H1 (cell line): ENCODE measurements at regions not wholly inside any gene's neighbourhood (a gene's known extent, or its start where the extent isn't known, plus 50 kb on each side); places are given as distances from the start of the nearest gene placed in this dataset.

Experiments used
- CTCF ChIA-PET: fragments of 300-600 bp; sonication (Branson Sonifier 250); formaldehyde crosslinking; loops from one replicate; lab custom pipeline; 2021; ENCODE audit not compliant: partially characterized antibody; lab: Charles Lee
- POLR2A ChIA-PET: fragments of 300-600 bp; sonication (Branson Sonifier 250); formaldehyde crosslinking; loops from one replicate; lab custom pipeline; 2021; ENCODE audit warnings: inconsistent platforms; ENCODE audit not compliant: partially characterized antibody; lab: Charles Lee
- DNase-seq, 2 experiments: peaks; one replicate each; pipeline versions ENCODE4 v3.0.0 to v3.0.0-alpha.2; 2010 to 2022; ENCODE audit warnings: low spot score in 2 of 2, low read depth in 1 of 2, mixed read lengths in 1 of 2
- FAIRE-seq: peaks from 2 replicates; lab custom pipeline; 2011; peaks lifted over from hg19 to GRCh38; lab: Jason Lieb, UNC
- H2AFZ ChIP-seq: 2 replicates; pipeline ENCODE4 v1.8.1; 2012; ENCODE audit warnings: low read length, inconsistent platforms
- H2AK5ac ChIP-seq: 2 replicates; pipeline ENCODE4 v1.6.1; 2013; ENCODE audit warnings: low read depth, low read length
- H2BK120ac ChIP-seq: replicated peaks from 2 replicates; pipeline ENCODE3; 2013; ENCODE audit warnings: low read depth, low read length, inconsistent platforms
- H2BK12ac ChIP-seq: 2 replicates; pipeline ENCODE4 v1.6.1; 2013; ENCODE audit warnings: low read depth, low read length
- H2BK15ac ChIP-seq: 2 replicates; pipeline ENCODE4 v1.6.1; 2013; ENCODE audit warnings: low read length
- H2BK20ac ChIP-seq: 2 replicates; pipeline ENCODE4 v1.6.1; 2013; ENCODE audit warnings: low read length
- H2BK5ac ChIP-seq: 2 replicates; pipeline ENCODE4 v1.6.1; 2013; ENCODE audit warnings: low read depth, low read length
- H3K14ac ChIP-seq: 2 replicates; pipeline ENCODE4 v1.6.1; 2013; ENCODE audit warnings: inconsistent platforms; ENCODE audit not compliant: insufficient read length
- H3K18ac ChIP-seq: 2 replicates; pipeline ENCODE4 v1.6.1; 2013; ENCODE audit warnings: low read length; ENCODE audit errors: extremely low read depth
- H3K23ac ChIP-seq: 2 replicates; pipeline ENCODE4 v1.6.1; 2013; ENCODE audit warnings: inconsistent platforms; ENCODE audit not compliant: insufficient read length
- H3K23me2 ChIP-seq: 2 replicates; pipeline ENCODE4 v1.6.1; 2013; ENCODE audit warnings: low read depth, low read length
- H3K27ac ChIP-seq: 2 replicates; pipeline ENCODE4 v1.6.1; 2011; ENCODE audit warnings: low read depth, low read length, inconsistent platforms
- H3K27me3 ChIP-seq, 4 experiments: replicated peaks in 1 of 4; 1 replicate in 1 of 4; 2 replicates in 3 of 4; pipeline versions ENCODE4 v1.6.1 to v1.8.1; 2011 to 2013; ENCODE audit warnings: low read length in 3 of 4, mild to moderate bottlenecking in 3 of 4, inconsistent platforms in 2 of 4, mixed read lengths in 2 of 4, moderate library complexity in 1 of 4; ENCODE audit not compliant: control insufficient read depth in 3 of 4, insufficient read depth in 3 of 4; ENCODE audit errors: extremely low read depth in 1 of 4
- H3K36me3 ChIP-seq, 4 experiments: 2 replicates each; pipeline versions ENCODE4 v1.6.1 to v1.8.1; 2011 to 2013; ENCODE audit warnings: mild to moderate bottlenecking in 4 of 4, low read length in 3 of 4, moderate library complexity in 2 of 4, control low read depth in 1 of 4, inconsistent platforms in 1 of 4; ENCODE audit not compliant: insufficient read depth in 4 of 4, control insufficient read depth in 2 of 4
- H3K4ac ChIP-seq: replicated peaks from 2 replicates; pipeline ENCODE3; 2013; ENCODE audit warnings: low read length, low read depth, mixed read lengths, inconsistent platforms; ENCODE audit not compliant: insufficient read length
- H3K4me1 ChIP-seq, 4 experiments: replicated peaks in 1 of 4; 1 replicate in 1 of 4; 2 replicates in 3 of 4; pipeline versions ENCODE4 v1.6.1 to v1.8.1; 2011 to 2013; ENCODE audit warnings: low read length in 3 of 4, inconsistent platforms in 2 of 4, mixed read lengths in 1 of 4; ENCODE audit not compliant: insufficient read depth in 4 of 4, control insufficient read depth in 3 of 4
- H3K4me2 ChIP-seq, 2 experiments: 2 replicates each; pipeline versions ENCODE4 v1.6.1 to v1.8.1; 2011 to 2013; ENCODE audit warnings: low read depth in 2 of 2, low read length in 2 of 2, control low read depth in 1 of 2, inconsistent platforms in 1 of 2, mild to moderate bottlenecking in 1 of 2; ENCODE audit not compliant: insufficient read depth in 1 of 2
- H3K4me3 ChIP-seq, 4 experiments: fragments of 200-600, 300-600 bp in 1 of 4; sonication (generic), shearing (Covaris generic), sonication (Bioruptor Twin) in 1 of 4; 2 replicates each; pipeline versions ENCODE4 v1.5.1 to v1.8.1; 2011 to 2016; ENCODE audit warnings: low read length in 4 of 4, low read depth in 3 of 4, control low read depth in 2 of 4, inconsistent platforms in 2 of 4, mild to moderate bottlenecking in 2 of 4, mixed read lengths in 1 of 4, moderate library complexity in 1 of 4; ENCODE audit not compliant: insufficient read depth in 2 of 4; ENCODE audit errors: extremely low read depth in 1 of 4
- H3K56ac ChIP-seq: replicated peaks from 2 replicates; pipeline ENCODE3; 2013; ENCODE audit warnings: low read depth, mild to moderate bottlenecking, mixed read lengths, low read length, inconsistent platforms; ENCODE audit not compliant: insufficient read length
- H3K79me1 ChIP-seq: 2 replicates; pipeline ENCODE4 v1.6.1; 2013; ENCODE audit warnings: low read depth, low read length, control low read depth
- H3K79me2 ChIP-seq, 2 experiments: 2 replicates each; pipeline versions ENCODE4 v1.6.1 to v1.8.1; 2012 to 2013; ENCODE audit warnings: low read length in 2 of 2, mild to moderate bottlenecking in 2 of 2, inconsistent platforms in 1 of 2; ENCODE audit not compliant: insufficient read depth in 2 of 2, control insufficient read depth in 1 of 2
- H3K9ac ChIP-seq, 4 experiments: replicated peaks in 1 of 4; 1 replicate in 1 of 4; 2 replicates in 3 of 4; pipeline versions ENCODE4 v1.6.1 to v1.8.1; 2011 to 2013; ENCODE audit warnings: low read depth in 3 of 4, low read length in 3 of 4, control low read depth in 2 of 4, mild to moderate bottlenecking in 2 of 4, moderate library complexity in 2 of 4, inconsistent platforms in 1 of 4; ENCODE audit errors: extremely low read depth in 1 of 4
- H3K9me3 ChIP-seq, 2 experiments: 2 replicates each; pipeline versions ENCODE4 v1.6.1 to v1.8.1; 2012 to 2013; ENCODE audit warnings: mild to moderate bottlenecking in 2 of 2, moderate library complexity in 2 of 2, control low read depth in 1 of 2, inconsistent platforms in 1 of 2, low read depth in 1 of 2, low read length in 1 of 2, mixed read lengths in 1 of 2; ENCODE audit not compliant: insufficient read depth in 2 of 2
- H4K20me1 ChIP-seq, 2 experiments: replicated peaks in 1 of 2; 2 replicates each; pipeline versions ENCODE3 to v1.8.1; 2011 to 2013; ENCODE audit warnings: inconsistent platforms in 2 of 2, low read length in 2 of 2, mild to moderate bottlenecking in 1 of 2; ENCODE audit not compliant: insufficient read depth in 2 of 2, control insufficient read depth in 1 of 2
- H4K5ac ChIP-seq: 2 replicates; pipeline ENCODE4 v1.6.1; 2013; ENCODE audit warnings: low read length, low read depth, mixed read lengths, inconsistent platforms; ENCODE audit not compliant: insufficient read length
- H4K8ac ChIP-seq: 2 replicates; pipeline ENCODE4 v1.8.0; 2013; ENCODE audit warnings: mild to moderate bottlenecking, moderate library complexity, low read length, inconsistent platforms; ENCODE audit not compliant: insufficient read depth; ENCODE audit errors: extremely low read depth
- H4K91ac ChIP-seq: replicated peaks from 2 replicates; pipeline ENCODE3; 2013; ENCODE audit warnings: low read length, mixed read lengths, inconsistent platforms; ENCODE audit not compliant: insufficient read length
- CHD2 ChIP-seq: IDR thresholded peaks from 2 replicates; pipeline ENCODE4 v1.6.1; 2012; ENCODE audit warnings: low read length, improper control_type of control experiment
- CTBP2 ChIP-seq: IDR thresholded peaks from 2 replicates; pipeline ENCODE4 v1.7.0; 2011; ENCODE audit warnings: borderline replicate concordance, mild to moderate bottlenecking, moderate library complexity, mixed read lengths, low read length; ENCODE audit not compliant: insufficient read depth, insufficient read length
- JUND ChIP-seq: IDR thresholded peaks from 2 replicates; pipeline ENCODE4 v1.6.1; 2011; ENCODE audit warnings: mild to moderate bottlenecking, improper control_type of control experiment, low read length
- TAF7 ChIP-seq: optimal IDR thresholded peaks from 2 replicates; pipeline ENCODE3; 2011; ENCODE audit warnings: low read depth, mild to moderate bottlenecking, inconsistent platforms, low read length, moderate library complexity, borderline replicate concordance
- WGBS, 2 experiments: shearing (Covaris generic) in 1 of 2; methylation state at CpG; one replicate each; pipeline versions ENCODE4 v1.1.6 to v1.1.7; 2013 to 2015; ENCODE audit warnings: low lambda C conversion rate in 2 of 2, mixed read lengths in 2 of 2, inconsistent platforms in 1 of 2, low coverage in 1 of 2, missing lambda C conversion rate in 1 of 2; ENCODE audit not compliant: insufficient replicate concordance in 2 of 2, insufficient coverage in 1 of 2, insufficient read length in 1 of 2; ENCODE audit errors: extremely low coverage in 1 of 2, missing lambda C conversion rate in 1 of 2; 5-methylcytosine and 5-hydroxymethylcytosine counted together

DNA sequence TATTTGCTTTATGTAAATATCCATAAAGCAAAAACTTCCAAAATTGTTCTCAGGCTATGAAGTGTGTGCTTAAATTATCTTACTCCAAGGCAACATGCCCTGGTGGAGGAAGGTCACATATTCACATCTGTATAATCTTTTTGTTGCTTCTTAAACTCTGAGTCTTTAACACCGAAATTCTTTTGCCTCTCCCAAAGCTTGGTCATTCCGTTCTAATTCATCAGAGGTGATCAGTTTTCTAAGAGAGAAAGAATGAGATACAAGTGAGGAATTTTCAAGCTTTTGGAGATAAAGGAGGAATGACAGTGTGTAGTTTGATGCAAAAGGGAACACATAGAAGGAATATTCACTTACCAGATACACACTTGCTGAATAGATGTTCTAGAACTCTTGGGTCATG, 561.7 kb downstream of the LTN1 start:
- Histone ChIP-seq H3K4me3 (no peak overlapping the region), H2BK12ac (no peak overlapping the region), H3K56ac (no peak overlapping the region), H3K4me1 (no peaks in the 10 kb centered on the region), H3K27ac (no peak overlapping the region), H3K9ac (no peak overlapping the region), H3K23ac (no peak overlapping the region), H3K4me2 (no peak overlapping the region), H2AK5ac (no peak overlapping the region), H2BK120ac (no peak overlapping the region), H2AFZ (no peak overlapping the region), H3K4ac (no peak overlapping the region), H2BK20ac (no peak overlapping the region), H2BK15ac (no peak overlapping the region), H4K91ac (no peak overlapping the region), H3K79me1 (no peaks in the 10 kb centered on the region), H4K5ac (no peak overlapping the region), H4K20me1 (no peaks in the 10 kb centered on the region), H3K36me3 (no peaks in the 10 kb centered on the region), H3K23me2 (no peaks in the 10 kb centered on the region), H2BK5ac (no peak overlapping the region), H3K79me2 (no peaks in the 10 kb centered on the region), H3K18ac (no peak overlapping the region), H3K14ac (no peak overlapping the region), H3K27me3 (no peaks in the 10 kb centered on the region), H3K9me3 (no peaks in the 10 kb centered on the region), H4K8ac (no peak overlapping the region)
- DNase-seq, result no peak
- POLR2A ChIA-PET, result no interaction called here
- TF ChIP-seq CTBP2 (no peak), TAF7 (no peak), JUND (no peak), CHD2 (no peak)
- no peak for FAIRE-seq
- 94% methylated on average over 2 of the region's 2 CpGs; no CpG with 5 or more reads in 1 of the 2 experiments for WGBS, 2 experiments
- CTCF ChIA-PET, result interaction anchor here (0.7 to 1.0 kb wide), 2 partner anchors 32 to 314 kb away, joined by 3 read pairs; no protein-coding TSS in a partner anchor
